ENCODE measurements at regions not wholly inside any gene's neighbourhood (a gene's known extent, or its start where the extent isn't known, plus 50 kb on each side); places are given as distances from the start of the nearest gene placed in this dataset.
"Not testable (repeated sequence)": the region's sequence is repeated elsewhere in the genome, so short reads cannot be mapped to it uniquely, and the experiment has no call there.

DNA sequence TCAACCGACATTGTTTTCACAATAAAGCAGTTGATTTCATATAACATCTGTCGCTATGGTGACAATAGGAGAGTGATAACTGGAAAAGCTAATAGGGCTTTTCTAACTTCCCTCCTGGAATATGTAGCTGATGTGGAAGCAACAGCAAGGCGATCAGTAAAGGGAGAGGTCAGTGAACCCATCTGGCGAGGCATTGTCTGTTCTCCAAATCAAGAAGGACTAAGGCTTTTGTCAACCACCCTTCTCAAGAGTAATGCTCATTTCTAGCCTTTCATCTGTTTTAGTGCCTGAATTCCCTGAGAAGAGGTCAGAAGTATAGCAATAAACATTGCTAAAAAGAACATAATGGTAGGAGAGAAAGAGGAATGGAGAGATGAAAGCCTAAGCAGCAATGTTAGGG, 201.3 kb downstream of the AKAP7 start:
- TF ChIP-seq, protein P1, sequence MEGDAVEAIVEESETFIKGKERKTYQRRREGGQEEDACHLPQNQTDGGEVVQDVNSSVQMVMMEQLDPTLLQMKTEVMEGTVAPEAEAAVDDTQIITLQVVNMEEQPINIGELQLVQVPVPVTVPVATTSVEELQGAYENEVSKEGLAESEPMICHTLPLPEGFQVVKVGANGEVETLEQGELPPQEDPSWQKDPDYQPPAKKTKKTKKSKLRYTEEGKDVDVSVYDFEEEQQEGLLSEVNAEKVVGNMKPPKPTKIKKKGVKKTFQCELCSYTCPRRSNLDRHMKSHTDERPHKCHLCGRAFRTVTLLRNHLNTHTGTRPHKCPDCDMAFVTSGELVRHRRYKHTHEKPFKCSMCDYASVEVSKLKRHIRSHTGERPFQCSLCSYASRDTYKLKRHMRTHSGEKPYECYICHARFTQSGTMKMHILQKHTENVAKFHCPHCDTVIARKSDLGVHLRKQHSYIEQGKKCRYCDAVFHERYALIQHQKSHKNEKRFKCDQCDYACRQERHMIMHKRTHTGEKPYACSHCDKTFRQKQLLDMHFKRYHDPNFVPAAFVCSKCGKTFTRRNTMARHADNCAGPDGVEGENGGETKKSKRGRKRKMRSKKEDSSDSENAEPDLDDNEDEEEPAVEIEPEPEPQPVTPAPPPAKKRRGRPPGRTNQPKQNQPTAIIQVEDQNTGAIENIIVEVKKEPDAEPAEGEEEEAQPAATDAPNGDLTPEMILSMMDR (conservative IDR thresholded peaks at IDR 0.05; ENCODE audit: low read depth) = no peak
- POLR2A ChIA-PET (ENCODE audit: low non-redundant PET) = no interaction called here
- no peak overlapping the region for H3K27ac ChIP-seq
- DNase-seq (ENCODE audit: low spot score) = no peak
- CTCF ChIA-PET = no interaction called here

DNA sequence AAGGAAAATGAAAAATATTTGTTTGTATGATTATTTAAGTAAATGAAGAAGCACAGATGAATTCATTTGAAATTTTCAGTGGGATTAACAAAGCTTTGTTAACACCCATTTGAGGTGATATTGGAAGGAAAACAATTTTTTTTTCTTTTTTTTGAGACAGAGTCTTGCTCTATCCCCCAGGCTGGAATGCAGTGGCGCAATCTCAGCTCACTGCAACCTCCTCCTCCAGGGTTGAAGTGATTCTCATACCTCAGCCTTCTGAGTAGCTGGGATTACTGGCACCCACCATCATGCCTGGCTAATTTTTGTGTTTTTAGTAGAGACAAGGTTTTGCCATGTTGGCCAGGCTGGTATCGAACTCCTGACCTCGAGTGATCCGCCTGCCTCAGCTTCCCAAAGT, 211.6 kb downstream of the AKAP7 start:
- H3K27ac ChIP-seq; POLR2A ChIA-PET (ENCODE audit: low non-redundant PET); DNase-seq (ENCODE audit: low spot score); CTCF ChIA-PET: not testable (repeated sequence)

DNA sequence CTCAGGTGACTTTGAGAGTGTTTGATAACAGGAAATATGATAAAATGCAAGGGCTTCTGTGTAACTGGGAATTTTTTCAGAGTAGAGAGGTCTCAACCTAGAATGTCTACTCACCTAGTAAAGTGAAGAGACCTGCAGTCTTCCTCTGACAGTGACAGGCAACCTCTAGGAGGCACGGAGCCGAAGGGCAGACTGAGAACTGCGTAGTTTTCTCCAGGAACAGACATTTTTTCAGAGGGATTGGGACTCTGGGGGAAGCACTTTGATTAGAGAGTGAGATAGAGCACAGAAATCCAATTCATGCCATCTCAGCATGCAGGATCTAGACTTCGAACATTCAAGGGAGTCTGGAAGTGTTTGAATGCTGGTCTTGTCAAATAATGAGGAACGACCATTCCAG, 213.3 kb downstream of the AKAP7 start:
- no peak overlapping the region for H3K27ac ChIP-seq
- no peak for DNase-seq (ENCODE audit: low spot score)
- ChIA-PET POLR2A (ENCODE audit: low non-redundant PET) (no interaction called here), CTCF (no interaction called here)
- TF ChIP-seq, protein P1 (conservative IDR thresholded peaks at IDR 0.05; ENCODE audit: low read depth) = no peak

DNA sequence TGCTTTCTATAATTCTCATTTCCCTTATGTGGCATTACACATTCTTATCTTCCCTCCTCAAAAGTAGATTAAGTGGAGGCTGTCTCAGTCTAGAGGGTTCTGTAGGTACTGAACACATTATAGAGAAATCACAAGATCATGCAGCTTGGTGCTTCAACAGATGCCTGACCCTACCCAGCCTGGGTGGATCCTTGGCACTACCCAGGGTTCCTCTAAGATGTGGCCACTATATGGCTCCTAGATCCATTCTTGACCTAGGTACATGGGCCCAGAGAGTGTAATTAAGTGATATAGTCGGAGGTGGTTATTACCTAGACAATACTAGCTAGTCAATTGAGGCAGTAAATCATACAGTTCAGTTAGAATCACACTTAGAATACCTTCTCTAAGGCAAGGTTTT, 213.9 kb downstream of the AKAP7 start:
- no peak overlapping the region for H3K27ac ChIP-seq
- ChIA-PET POLR2A (ENCODE audit: low non-redundant PET) (no interaction called here), CTCF (no interaction called here)
- DNase-seq (ENCODE audit: low spot score) = no peak
- TF ChIP-seq, protein P1 (conservative IDR thresholded peaks at IDR 0.05; ENCODE audit: low read depth) = no peak

DNA sequence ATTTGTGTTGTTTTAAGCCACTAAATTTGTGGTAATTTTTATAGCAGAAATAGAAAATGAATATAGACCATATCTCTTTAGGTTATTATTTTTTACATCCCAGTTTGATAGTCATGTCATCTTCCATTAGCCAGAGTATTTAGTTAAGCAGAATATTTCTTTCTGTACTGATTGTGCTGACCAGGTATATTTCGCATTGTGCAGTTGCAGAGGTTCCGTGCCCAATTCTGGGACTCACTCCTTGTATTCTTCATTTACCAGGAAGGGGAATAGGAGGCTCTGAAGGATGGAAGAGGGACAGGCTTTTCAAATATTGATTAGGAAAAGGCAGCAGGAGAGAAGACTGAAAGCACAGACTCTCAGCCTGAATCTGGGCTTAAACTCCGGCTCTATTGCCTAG, 217.8 kb downstream of the AKAP7 start:
- TF ChIP-seq, protein P1 (conservative IDR thresholded peaks at IDR 0.05; ENCODE audit: low read depth) = no peak
- no peak overlapping the region for H3K27ac ChIP-seq
- DNase-seq (ENCODE audit: low spot score) = no peak
- POLR2A ChIA-PET (ENCODE audit: low non-redundant PET) = no interaction called here
- CTCF ChIA-PET = no interaction called here

DNA sequence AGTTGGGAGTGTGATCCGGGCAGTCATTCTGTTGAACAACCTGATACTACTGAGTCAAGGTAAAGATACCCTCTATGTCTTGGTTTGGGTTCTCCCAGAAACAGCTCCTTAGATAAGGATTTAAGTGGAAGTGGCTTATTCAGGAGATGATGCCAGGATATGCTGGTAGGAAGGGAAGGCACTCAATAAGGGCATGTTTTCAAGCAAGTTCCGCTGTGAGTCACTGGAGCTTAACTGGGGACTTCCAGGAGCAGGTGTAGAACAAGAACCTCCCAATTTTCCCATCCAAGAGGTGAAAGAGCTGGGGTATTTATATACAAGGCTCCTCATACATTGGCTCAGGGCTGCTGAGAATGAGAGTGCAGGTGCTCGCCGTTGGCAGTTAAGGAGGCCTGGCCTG, 218.6 kb downstream of the AKAP7 start:
- no peak overlapping the region for H3K27ac ChIP-seq
- CTCF ChIA-PET = no interaction called here
- POLR2A ChIA-PET (ENCODE audit: low non-redundant PET) = no interaction called here
- TF ChIP-seq, protein P1 (conservative IDR thresholded peaks at IDR 0.05; ENCODE audit: low read depth) = no peak
- no peak for DNase-seq (ENCODE audit: low spot score)

DNA sequence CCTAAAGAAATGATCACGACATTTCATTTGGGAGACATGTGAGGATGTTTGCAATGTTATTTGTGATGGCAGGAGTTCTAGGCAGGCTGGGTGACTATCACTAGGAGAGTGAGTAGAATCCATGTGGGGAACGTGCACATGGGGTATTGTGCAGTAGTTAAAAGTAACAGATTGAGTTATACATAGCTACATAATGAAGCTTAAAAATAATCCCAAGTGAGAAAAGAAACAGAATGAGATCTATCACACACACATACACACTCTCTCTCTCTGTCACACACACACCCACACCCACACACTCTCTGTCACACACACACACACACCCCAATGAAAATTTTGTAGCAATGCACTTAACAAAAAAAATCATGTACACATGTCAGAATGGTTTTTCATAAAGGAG, 218.7 kb upstream of the ARG1 start:
- DNase-seq (ENCODE audit: low spot score) = no peak
- TF ChIP-seq, protein P1 (conservative IDR thresholded peaks at IDR 0.05; ENCODE audit: low read depth) = no peak
- H3K27ac ChIP-seq = no peak overlapping the region
- ChIA-PET POLR2A (ENCODE audit: low non-redundant PET) (no interaction called here), CTCF (no interaction called here)
